HL-60/S4 treated with retinoic acid at 250 ng/mL for 4 days and 3 days (cell line): ENCODE measurements at regions not wholly inside any gene's neighbourhood (a gene's known extent, or its start where the extent isn't known, plus 50 kb on each side); places are given as distances from the start of the nearest gene placed in this dataset.

Experiments
- in situ Hi-C: fragments of 300-500 bp; cut with MboI; formaldehyde crosslinking; loops from 2 replicates; pipeline ENCODE4 v1.7.0; 2022; ENCODE audit warnings: low sequenced_read_pairs

GRCh38 chr14:98162856-98163805 is 1108.9 kb downstream of the BCL11B start:
- in situ Hi-C loops, result no loop called here

GRCh38 chr14:98163873-98164272 is 1108.1 kb downstream of the BCL11B start:
- in situ Hi-C loops, result no loop called here

GRCh38 chr14:98165976-98166375 is 1106.0 kb downstream of the BCL11B start:
- in situ Hi-C loops, result no loop called here

- in situ Hi-C loops, result no loop called here
These were observed 1104.7 kb downstream of the BCL11B start for GRCh38 chr14:98167275-98167674.

- in situ Hi-C loops, result no loop called here
These were observed 1104.3 kb downstream of the BCL11B start for GRCh38 chr14:98167705-98168104.

- in situ Hi-C loops, result no loop called here
These were observed 1103.6 kb downstream of the BCL11B start for GRCh38 chr14:98168211-98168985.

GRCh38 chr14:98169170-98169587 is 1102.8 kb downstream of the BCL11B start:
- in situ Hi-C loops, result no loop called here

- in situ Hi-C loops, result no loop called here
These were observed 1101.4 kb downstream of the BCL11B start for GRCh38 chr14:98170575-98170974.

GRCh38 chr14:98171654-98172053 is 1100.3 kb downstream of the BCL11B start:
- in situ Hi-C loops, result no loop called here

- in situ Hi-C loops, result no loop called here
These were observed 1099.7 kb downstream of the BCL11B start for GRCh38 chr14:98172243-98172778.

GRCh38 chr14:98173305-98173704 is 1098.7 kb downstream of the BCL11B start:
- in situ Hi-C loops, result no loop called here

GRCh38 chr14:98174041-98174440 is 1098.0 kb downstream of the BCL11B start:
- in situ Hi-C loops, result no loop called here

GRCh38 chr14:98175436-98175835 is 1096.6 kb downstream of the BCL11B start:
- in situ Hi-C loops, result no loop called here

- in situ Hi-C loops, result no loop called here
These were observed 1096.1 kb downstream of the BCL11B start for GRCh38 chr14:98175881-98176280.

- in situ Hi-C loops, result no loop called here
These were observed 1095.1 kb downstream of the BCL11B start for GRCh38 chr14:98176892-98177291.

- in situ Hi-C loops, result no loop called here
These were observed 1094.4 kb downstream of the BCL11B start for GRCh38 chr14:98177551-98177950.

- in situ Hi-C loops, result no loop called here
These were observed 1090.8 kb downstream of the BCL11B start for GRCh38 chr14:98181241-98181640.

- in situ Hi-C loops, result no loop called here
These were observed 1090.2 kb downstream of the BCL11B start for GRCh38 chr14:98181768-98182167.

- in situ Hi-C loops, result no loop called here
These were observed 1089.5 kb downstream of the BCL11B start for GRCh38 chr14:98182393-98183055.

GRCh38 chr14:98183556-98183955 is 1088.4 kb downstream of the BCL11B start:
- in situ Hi-C loops, result no loop called here

GRCh38 chr14:98184457-98184856 is 1087.5 kb downstream of the BCL11B start:
- in situ Hi-C loops, result no loop called here
